Suprapubic skin (tissue), 4 donors: ENCODE measurements at regions not wholly inside any gene's neighbourhood (a gene's known extent, or its start where the extent isn't known, plus 50 kb on each side); places are given as distances from the start of the nearest gene placed in this dataset.
"Not testable (repeated sequence)": the region's sequence is repeated elsewhere in the genome, so short reads cannot be mapped to it uniquely, and the experiment has no call there.

ENCODE experiments used
- POLR2A ChIP-seq, 2 donors: fragments of 450-650 bp; IDR thresholded peaks; one replicate each; pipeline ENCODE4 v1.6.1; 2017; ENCODE audit warnings: antibody characterized with exemption in 2 of 2, mild to moderate bottlenecking in 2 of 2, moderate library complexity in 2 of 2
- POLR2AphosphoS5 ChIP-seq, 3 donors: sonication (generic); formaldehyde crosslinking; IDR thresholded peaks; one replicate each; pipeline ENCODE4 v1.6.1; 2017; ENCODE audit warnings: antibody characterized with exemption in 3 of 3
- TF ChIP-seq, protein P1 (sequence below), 2 donors: fragments of 200-600 bp in 1 of 2; fragments of 450-650 bp in 1 of 2; sonication (generic) in 1 of 2; IDR thresholded peaks; one replicate each; pipeline ENCODE4 v1.5.1; 2016 to 2019; ENCODE audit warnings: antibody characterized with exemption in 2 of 2, mild to moderate bottlenecking in 1 of 2, moderate library complexity in 1 of 2

DNA sequence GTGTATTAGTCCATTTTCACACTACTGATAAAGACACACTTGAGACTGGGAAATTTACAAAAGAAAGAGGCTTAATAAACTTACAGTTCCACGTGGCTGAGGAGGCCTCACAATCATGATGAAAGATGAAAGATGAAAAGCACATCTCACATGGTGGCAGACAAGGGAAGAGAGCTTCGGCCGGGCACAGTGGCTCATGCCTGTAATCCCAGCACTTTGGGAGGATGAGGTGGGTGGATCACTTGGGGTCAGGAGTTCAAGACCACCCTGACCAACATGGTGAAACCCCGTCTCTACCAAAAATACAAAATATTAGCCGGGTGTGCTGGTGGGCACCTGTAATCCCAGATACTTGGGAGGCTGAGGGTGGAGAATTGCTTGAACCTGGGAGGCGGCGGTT lies 682.7 kb downstream of the PTPRU start:
- TF ChIP-seq, protein P1, sequence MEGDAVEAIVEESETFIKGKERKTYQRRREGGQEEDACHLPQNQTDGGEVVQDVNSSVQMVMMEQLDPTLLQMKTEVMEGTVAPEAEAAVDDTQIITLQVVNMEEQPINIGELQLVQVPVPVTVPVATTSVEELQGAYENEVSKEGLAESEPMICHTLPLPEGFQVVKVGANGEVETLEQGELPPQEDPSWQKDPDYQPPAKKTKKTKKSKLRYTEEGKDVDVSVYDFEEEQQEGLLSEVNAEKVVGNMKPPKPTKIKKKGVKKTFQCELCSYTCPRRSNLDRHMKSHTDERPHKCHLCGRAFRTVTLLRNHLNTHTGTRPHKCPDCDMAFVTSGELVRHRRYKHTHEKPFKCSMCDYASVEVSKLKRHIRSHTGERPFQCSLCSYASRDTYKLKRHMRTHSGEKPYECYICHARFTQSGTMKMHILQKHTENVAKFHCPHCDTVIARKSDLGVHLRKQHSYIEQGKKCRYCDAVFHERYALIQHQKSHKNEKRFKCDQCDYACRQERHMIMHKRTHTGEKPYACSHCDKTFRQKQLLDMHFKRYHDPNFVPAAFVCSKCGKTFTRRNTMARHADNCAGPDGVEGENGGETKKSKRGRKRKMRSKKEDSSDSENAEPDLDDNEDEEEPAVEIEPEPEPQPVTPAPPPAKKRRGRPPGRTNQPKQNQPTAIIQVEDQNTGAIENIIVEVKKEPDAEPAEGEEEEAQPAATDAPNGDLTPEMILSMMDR (IDR thresholded peaks at IDR 0.05), result not testable (repeated sequence)
- not testable (repeated sequence) for TF ChIP-seq POLR2AphosphoS5, POLR2A (IDR thresholded peaks at IDR 0.05)
